ENCODE measurements at regions not wholly inside any gene's neighbourhood (a gene's known extent, or its start where the extent isn't known, plus 50 kb on each side); places are given as distances from the start of the nearest gene placed in this dataset.
A peak's percentile ranks its signal among the peaks of the same experiment; 100 is the strongest.

- DNase-seq (ENCODE audit: low read depth, low spot score) = no peak
Measured at GRCh38 chr12:111045941-111046340, 125.6 kb upstream of the MYL2 start.

DNA sequence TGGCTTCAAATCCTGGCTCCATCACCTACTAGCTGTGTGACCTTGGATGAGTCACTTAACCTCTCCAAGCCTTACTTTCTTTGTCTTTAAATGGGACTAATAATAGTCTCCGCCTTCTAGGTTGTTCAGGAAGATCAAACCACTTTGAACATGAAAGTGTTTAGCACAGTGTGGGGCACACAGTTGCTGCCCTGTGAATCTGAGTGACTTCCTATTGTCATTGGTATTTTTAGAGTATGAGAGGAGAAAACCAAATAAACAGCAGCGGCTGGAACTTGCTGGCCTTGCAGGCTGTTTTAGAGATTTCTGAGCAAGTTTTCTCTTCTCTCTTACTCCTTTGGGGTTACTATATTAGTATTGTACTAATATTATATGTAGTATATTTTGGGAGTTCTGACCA, 120.7 kb upstream of the MYL2 start:
- no peak for DNase-seq (ENCODE audit: low read depth, low spot score)

DNA sequence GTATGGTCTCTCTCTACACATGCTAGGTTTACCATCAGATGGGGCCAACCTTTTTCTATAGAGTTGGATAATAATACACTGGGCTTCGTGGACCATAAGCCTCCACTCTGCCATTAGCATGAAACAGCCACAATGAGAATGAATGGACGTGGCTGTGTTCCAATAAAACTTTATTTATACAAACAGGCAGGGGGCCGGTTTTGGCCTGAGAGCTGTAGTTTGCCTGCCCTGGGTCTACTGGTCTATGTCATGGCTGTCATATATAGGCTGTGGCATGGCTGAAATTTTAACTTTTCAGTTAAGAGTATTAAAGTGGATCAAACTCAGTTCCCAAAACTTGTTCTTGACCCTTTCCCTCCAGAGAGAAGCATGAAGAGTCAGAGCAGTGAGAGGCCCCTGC, 120.3 kb upstream of the MYL2 start:
- no peak for DNase-seq (ENCODE audit: low read depth, low spot score)

DNA sequence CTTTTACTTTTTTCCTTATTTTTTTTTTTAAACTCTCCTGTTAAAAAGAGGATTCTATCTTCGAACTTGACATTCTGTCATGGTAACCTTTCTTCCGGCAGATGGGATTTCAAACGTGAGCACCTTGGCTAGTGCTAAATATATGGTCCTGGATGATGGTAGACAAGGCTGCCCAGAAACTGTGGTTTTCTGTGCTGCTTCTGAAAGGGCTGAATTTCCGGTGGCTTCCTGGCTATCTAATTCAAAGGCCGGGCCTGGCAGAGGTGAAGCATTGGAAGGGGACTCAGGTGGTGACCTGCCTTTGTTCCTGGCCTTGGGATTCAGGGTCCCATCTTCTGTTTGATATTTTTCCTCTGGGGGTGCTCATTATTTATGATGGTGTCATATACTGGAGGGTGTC, 118.6 kb upstream of the MYL2 start:
- no peak for DNase-seq (ENCODE audit: low read depth, low spot score)

DNA sequence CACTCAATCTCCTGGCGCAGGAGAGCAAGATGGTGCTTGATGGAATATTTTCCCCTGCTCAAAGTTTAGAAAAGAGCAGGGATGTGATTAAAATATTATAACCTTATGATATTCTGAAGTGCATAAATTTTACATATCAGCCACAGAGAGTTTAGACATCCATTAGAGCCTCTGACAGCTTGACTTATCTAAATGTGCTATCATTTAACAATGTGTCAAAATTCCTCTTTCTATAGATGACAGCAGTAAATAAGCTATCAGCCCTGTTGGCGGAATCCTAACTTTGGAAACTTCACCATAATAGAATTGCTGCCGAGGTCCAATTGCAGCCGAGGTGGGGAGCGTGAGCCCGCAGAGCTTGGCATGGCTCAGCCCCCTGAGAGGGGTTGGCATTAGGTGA, 117.7 kb upstream of the MYL2 start:
- DNase-seq (ENCODE audit: low read depth, low spot score) = no peak

DNA sequence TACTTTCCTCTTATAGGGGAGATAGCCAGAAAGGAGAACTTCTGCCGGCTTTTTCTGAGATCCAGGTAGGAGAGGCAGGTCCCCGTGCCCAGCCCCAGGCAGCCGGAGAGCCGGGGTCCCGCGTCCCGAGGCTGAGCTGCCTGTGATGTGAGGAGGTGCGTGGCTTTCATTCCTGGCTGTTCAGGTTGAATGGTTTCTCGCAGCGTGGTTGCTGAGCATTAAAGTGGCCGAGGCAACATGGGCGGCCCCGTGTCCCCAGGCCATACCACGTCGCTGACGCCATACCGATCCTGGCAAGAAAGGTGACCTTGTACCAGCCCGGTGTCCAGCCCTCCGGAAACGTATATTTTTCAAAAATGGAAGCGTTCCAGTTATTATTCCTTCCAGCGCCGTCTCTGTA, 116.7 kb upstream of the MYL2 start:
- DNase-seq (ENCODE audit: low read depth, low spot score) = no peak

DNA sequence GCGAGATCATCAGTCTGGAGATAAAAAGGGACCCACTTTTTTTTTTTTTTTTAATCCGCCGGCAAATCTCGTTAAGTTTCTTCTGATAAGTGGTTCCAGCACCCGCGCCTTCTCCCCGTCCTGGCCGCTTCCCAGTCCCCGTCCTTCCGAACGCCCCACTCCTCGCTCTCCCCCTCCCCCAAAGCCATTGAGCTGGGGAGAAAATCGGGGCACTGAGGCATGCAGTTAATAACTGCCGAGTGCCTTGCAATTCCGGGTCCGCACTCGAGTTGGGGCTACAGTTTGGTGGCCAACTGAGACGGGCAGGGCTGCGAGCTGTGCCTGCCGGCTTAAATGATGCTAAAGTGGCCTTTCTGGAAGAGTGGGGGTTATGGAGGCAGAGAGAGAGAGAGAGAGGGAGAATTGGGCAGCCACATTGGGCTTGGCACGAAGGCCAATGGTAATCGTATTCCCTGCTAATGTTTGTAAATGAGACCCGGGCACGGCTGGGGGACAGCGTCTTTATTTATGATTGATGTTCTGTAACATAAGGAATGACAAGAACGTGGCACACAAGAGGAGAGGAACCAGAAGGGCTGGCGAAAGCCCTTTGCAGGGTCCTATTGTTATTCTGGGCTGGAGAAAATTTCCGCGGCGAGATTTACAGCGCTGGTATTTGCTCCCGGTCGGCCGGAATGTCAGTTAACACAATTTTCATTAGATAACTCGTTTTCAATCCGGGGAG, 115.4 kb upstream of the MYL2 start:
- DNase-seq (ENCODE audit: low read depth, low spot score) = peak; percentile 52

- peak; percentile 48 for DNase-seq (ENCODE audit: low read depth, low spot score)
Measured at GRCh38 chr12:111034886-111035577, 114.7 kb upstream of the MYL2 start.

- DNase-seq (ENCODE audit: low read depth, low spot score) = peak; percentile 35
Measured at GRCh38 chr12:111034083-111034885, 113.9 kb upstream of the MYL2 start, which contains the start of gene CUX2. TSS of gene CUX2 (plus strand) at chr12:111034165.

DNA sequence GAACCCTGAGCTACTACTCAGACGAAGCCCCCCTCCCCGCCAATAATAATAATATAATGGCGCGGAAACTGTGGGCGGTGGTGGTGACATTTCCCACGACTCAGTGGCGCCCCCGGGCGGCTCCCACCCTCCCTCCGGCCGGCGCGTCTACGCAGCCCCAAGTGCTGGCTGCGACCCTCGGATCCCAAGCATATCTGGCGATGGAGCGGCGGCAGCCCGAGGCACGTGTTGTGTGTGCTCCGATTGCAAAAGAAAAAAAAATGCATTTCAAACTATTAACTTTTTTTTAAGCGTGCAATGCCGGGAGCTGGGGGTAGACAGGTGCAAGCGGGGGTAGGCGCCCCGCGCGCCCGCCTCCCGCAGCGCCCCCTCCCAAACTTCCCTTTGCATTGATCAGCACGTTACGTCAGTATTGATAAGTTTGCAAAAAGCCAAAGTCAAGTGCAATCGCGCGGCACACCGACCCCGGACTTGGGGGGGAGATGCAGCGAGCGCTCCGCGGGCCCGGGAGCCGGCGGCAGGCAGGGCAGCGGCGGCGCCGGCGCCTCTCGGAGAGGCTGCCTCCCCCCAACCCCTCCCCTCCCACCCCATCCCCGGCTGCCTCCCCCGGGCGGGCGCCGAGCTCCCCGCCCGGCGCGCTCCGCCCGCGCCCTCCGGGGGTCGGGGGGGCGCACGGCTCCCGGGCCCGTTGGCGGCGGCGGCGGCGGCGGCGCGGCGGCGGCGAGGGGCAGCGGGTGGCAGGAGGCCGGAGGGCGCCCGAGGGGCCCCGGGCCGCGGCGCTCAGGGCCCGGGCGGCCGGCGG, 113.1 kb upstream of the MYL2 start:
- DNase-seq (ENCODE audit: low read depth, low spot score) = peak; percentile 43

GRCh38 chr12:111032591-111032919, 112.2 kb upstream of the MYL2 start:
- no peak for DNase-seq (ENCODE audit: low read depth, low spot score)

DNA sequence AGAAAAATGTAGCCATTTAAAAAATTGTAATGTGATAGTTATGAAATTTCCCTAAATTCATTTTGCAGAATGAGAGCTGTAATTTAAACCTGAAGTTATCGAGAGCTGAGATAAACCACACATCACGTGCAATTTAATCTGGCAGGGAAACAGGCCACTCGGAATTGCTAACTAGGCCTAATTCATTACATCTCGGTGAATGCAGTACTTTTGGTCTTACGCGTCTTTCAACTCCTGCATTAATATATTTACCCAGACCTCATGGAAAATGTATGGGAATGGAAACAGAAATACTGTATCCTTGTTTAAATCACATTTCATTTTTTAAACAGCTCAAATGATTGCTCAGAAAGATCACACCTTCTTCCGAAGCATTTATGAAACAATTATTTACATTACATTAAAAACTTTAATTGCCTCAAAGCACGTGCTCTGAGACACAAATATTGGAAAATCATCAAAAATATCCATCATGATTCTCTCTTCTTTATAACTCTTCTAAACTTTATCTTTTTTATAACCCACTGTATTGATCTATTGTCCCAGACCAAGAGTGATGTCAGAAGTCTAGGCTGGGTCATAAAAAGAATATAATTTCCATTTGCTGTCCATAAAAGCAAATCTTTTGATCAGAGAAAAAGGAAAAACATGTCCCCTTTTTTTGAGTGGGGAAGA, 111.7 kb upstream of the MYL2 start:
- no peak for DNase-seq (ENCODE audit: low read depth, low spot score)

- no peak for DNase-seq (ENCODE audit: low read depth, low spot score)
Measured at GRCh38 chr12:111030800-111031199, 110.4 kb upstream of the MYL2 start.

GRCh38 chr12:111029732-111030131, 109.4 kb upstream of the MYL2 start:
- DNase-seq (ENCODE audit: low read depth, low spot score) = no peak

DNA sequence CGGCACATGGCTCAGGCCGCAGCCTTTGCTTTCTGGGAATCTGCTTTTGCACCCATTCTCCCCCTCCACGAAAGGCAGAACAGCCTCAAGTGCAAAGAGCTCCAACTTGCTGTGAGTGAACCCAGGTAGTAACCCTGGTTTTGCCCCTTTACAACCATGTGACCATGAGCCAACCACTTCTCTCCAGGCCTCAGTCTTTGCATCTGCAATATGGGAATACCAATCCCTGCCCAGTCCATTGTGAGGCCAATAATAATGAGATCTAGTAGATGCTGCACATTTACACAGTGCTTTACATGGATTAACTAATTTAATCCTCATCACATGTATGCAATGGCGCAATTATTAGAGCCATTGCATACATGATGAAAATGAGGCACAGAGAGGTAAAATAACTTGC, 108.9 kb upstream of the MYL2 start:
- DNase-seq (ENCODE audit: low read depth, low spot score) = no peak

DNA sequence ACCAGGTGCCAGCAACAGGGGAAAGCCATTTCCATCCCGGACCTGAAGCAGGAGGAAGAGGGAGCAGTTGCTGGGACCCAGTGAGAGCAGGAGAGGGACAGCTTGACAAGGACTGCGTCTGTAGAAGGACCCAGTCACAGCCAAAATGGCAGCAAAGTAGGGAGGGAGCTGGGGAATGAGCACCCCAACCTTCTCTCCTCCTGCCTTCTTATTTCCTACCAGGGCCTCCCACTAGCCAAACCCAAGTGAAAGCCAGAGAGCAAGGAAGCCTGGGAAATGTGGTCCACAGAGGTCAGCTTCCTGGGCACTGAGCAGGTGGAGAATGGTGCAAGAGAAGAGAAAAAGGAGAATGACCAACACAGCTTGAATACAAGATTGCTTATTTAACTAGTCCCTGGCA, 108.5 kb upstream of the MYL2 start:
- no peak for DNase-seq (ENCODE audit: low read depth, low spot score)

- no peak for DNase-seq (ENCODE audit: low read depth, low spot score)
Measured at GRCh38 chr12:111027431-111027830, 107.1 kb upstream of the MYL2 start.

DNA sequence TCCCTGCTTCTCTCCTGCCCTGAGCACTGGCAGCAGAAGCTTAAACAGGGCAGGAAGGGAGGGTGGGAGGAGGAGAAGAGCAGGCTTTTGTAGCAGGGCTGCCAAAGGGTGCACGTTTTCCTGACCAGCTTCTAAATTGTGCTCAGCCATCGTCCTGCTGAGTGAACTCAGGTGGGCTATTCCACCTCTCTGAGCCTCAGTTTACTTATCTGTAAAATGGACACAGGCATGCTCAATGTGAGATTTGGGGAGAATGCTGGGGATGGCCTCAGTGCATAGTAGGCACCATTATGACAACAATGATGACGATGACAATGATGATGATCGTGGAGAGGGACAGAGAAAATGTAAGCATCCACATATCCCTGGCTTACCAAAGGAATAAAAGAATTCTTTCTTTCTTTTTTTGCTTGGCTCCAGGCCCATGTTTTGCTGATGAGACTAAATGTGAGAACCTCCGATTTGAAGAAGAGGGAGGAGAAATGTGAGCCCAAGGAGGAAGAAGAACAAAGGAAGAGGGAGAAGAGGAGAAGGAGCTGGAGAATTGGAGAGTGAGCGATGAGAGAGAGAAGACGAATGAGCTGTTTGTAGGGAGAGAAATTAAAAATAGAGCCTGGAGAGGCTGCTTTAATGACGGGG, 105.5 kb upstream of the MYL2 start:
- no peak for DNase-seq (ENCODE audit: low read depth, low spot score)

GRCh38 chr12:111025301-111025700, 104.9 kb upstream of the MYL2 start:
- DNase-seq (ENCODE audit: low read depth, low spot score) = no peak

DNA sequence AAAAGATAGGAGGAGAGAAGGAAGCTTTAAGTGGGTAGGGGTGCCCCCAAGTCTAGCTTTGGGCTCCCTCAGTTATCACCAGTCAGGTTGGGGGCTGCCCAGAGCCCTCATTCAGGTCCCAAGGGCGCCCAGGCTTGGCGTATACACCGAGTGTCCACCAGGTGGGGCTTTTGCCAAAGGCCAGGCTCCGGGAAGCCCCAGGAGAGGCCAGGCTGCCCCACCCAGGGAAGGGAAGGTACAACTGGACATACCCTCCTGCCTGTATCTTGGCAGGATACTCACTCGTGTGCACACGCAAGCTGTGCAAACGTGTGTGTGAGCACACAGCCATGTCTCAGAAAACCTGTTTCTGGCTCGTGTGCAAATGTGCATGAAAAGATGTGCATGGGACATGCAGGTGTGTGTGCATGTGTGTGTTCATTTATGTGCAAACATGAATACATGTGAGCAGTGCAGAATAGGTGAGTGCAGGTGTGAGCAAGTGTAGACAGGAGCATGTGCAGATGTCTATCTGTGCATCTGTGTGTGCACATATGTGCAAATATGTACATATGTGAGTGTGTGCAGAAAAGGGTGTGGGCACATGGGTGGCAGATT, 103.9 kb upstream of the MYL2 start:
- peak; percentile 70 for DNase-seq (ENCODE audit: low read depth, low spot score)
